GM19328 (cell line): ENCODE measurements at regions not wholly inside any gene's neighbourhood (a gene's known extent, or its start where the extent isn't known, plus 50 kb on each side); places are given as distances from the start of the nearest gene placed in this dataset.

ENCODE experiments used
- ATAC-seq: cut with Tn5 transposase; IDR thresholded peaks from one replicate; pipeline ENCODE4 v1.9.1; 2021; ENCODE audit warnings: mild to moderate bottlenecking, moderate library complexity; ENCODE audit not compliant: unreplicated experiment

DNA sequence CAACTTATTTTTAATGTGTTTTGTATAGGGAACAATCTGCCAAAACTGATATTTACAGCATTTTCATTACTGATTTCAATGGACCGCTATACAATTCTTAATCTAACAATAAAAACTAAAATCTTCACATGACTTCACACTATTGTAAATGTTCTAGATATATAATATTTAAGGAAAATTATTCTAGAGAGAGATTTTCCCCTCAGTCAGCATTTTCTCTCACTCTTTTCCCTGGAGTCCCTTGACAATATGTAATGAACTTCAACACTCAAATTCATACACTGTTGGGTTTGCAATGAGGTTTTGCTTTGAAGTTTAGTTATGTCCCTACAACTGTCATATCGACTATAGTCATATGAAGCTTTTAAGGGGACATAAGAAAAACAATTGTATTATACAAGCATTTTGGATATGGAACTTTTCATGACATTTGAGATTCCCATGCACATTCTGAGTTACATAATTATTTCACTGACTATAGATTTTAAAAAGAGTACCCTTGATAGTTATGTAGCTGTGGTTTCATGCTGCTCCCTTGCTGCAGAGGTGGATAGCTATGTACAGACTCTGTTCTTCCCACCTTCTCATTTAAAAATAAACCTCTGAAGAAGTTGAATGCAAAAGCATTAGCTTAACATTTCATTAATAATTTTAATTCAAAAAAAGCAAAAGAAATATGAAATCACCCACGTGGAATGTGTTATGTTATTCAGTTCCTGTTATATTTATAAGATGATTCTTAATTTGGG lies 338.5 kb downstream of the AKAIN1 start:
- ATAC-seq: no peak

GRCh38 chr18:4854671-4855070 lies 342.4 kb downstream of the AKAIN1 start:
- no peak for ATAC-seq

- no peak for ATAC-seq
Observed at GRCh38 chr18:4851301-4851976, 345.6 kb downstream of the AKAIN1 start.

DNA sequence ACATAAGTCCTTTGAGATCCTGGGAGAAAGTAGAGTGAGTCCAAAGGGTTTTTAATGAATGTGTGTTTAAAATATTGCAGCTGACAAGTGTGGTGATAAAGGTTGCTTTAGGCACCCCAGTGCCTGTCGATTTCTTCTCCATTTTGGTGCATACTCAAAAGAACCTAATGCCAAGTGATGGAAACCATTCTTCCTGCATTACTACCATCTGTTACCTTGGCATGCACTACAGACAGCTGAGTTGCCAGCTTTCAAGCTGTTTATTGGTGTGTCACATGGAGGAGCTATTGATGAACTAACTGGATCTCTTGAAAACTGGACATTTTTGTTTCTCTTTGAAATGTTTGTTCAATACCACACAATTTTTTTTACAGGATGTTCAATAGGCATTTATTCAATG lies 350.0 kb downstream of the AKAIN1 start:
- no peak for ATAC-seq

- no peak for ATAC-seq
Observed at GRCh38 chr18:4844320-4844719, 352.7 kb downstream of the AKAIN1 start.

DNA sequence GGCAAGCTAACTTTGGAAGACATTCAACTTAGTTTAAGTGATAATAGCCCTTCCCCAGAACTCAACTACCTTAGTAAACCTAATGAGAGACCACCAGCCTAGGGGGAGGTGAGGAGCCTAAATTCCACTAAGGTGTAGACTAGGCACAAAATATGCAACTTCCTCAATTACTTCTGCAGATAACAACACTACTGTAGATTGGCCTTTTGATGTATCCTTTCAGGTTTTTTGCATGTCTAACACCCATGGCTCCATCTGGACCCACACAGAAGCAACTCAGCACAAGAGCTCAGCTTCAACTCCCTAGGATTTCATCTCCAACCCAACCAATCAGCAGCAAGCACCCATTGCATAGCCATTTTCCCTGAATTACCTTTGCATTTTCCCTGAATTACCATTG lies 353.3 kb downstream of the AKAIN1 start:
- no peak for ATAC-seq

GRCh38 chr18:4842751-4843150 lies 354.3 kb downstream of the AKAIN1 start:
- ATAC-seq: no peak

DNA sequence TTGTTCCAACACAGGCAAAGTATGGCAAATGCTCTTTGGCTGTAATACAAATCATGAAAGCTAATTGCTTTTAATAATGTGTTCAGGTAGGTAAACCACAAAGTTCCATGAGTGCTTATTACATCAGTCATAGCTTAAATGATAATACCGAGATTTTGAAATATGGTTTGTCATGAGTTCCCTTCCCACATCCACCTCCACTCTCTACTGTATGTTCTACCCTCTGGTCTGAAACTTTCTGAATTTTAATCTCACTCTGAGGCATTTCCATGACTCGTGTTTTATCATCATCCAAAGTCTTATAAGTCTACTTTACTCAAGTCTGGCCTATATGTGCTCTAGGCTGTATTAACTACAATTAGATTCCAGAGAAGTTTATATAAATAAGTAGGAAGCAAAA lies 354.8 kb downstream of the AKAIN1 start:
- no peak for ATAC-seq

- ATAC-seq: no peak
Observed at GRCh38 chr18:4839639-4840038, 357.4 kb downstream of the AKAIN1 start.

- no peak for ATAC-seq
Observed at GRCh38 chr18:4836141-4836540, 360.9 kb downstream of the AKAIN1 start.

GRCh38 chr18:4831791-4832375 lies 365.2 kb downstream of the AKAIN1 start:
- ATAC-seq: no peak

DNA sequence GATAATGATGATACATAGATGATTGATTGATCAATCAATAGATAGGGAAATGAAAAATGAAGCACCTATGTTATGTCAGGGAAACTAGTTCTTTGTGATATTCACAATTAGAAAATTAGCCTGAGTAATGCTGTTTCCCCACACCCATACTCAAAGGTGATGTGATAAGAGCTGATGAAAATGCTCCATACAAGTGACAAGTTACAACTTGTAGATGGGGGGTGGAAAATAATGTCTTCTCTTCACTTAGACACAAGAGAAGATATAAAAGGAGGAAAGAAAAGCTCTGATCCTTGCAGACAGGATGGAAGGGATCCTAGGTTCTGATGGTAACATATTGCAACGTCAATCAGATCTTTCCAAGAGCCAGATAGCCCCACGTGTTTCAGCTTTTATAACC lies 365.9 kb downstream of the AKAIN1 start:
- ATAC-seq: no peak

GRCh38 chr18:4823091-4823490 lies 368.0 kb upstream of the DLGAP1 start:
- no peak for ATAC-seq

- ATAC-seq: no peak
Observed at GRCh38 chr18:4821801-4822200, 366.7 kb upstream of the DLGAP1 start.

GRCh38 chr18:4817665-4818064 lies 362.6 kb upstream of the DLGAP1 start:
- ATAC-seq: no peak

GRCh38 chr18:4813708-4814107 lies 358.6 kb upstream of the DLGAP1 start:
- no peak for ATAC-seq

DNA sequence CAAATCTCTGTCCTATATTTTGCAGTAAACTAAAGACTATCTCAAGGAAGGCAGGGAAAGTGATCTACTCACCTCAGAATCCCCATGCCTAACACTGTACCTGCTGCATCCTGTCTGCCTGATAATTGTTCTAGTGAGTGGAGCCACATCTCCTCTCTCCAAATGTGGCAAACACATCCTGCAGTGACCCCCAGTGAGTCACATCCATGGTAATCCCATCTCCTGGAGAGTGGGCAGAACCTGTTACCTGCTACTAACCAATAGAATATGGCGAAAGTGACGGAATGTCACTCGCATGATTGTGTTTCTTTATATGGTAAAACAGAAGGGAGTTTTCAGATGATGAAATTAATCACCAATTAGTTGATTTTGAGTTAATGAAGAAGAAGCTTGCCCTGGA lies 353.8 kb upstream of the DLGAP1 start:
- no peak for ATAC-seq

GRCh38 chr18:4807604-4808293 lies 352.6 kb upstream of the DLGAP1 start:
- no peak for ATAC-seq

GRCh38 chr18:4806331-4806730 lies 351.2 kb upstream of the DLGAP1 start:
- no peak for ATAC-seq

- ATAC-seq: no peak
Observed at GRCh38 chr18:4802296-4802695, 347.2 kb upstream of the DLGAP1 start.

DNA sequence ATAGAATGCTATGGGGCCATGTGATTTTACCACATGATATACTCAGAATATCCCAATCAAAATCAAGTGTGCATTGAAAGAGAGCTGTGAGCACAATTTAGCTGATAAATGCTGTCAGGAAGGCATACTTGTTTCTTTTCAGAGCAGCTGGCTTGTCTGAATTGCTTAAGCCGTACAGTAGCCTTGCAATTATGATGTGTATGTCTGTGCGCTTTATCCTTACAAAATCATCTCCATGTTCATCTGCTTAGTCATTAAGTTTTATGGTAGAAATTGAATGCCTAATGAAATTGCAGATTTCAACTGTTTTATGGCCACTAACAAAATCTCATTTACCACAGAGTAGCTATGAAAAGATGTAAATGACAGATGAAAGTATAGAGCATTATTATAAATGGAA lies 346.0 kb upstream of the DLGAP1 start:
- no peak for ATAC-seq
